ENCODE measurements at regions not wholly inside any gene's neighbourhood (a gene's known extent, or its start where the extent isn't known, plus 50 kb on each side); places are given as distances from the start of the nearest gene placed in this dataset.

DNA sequence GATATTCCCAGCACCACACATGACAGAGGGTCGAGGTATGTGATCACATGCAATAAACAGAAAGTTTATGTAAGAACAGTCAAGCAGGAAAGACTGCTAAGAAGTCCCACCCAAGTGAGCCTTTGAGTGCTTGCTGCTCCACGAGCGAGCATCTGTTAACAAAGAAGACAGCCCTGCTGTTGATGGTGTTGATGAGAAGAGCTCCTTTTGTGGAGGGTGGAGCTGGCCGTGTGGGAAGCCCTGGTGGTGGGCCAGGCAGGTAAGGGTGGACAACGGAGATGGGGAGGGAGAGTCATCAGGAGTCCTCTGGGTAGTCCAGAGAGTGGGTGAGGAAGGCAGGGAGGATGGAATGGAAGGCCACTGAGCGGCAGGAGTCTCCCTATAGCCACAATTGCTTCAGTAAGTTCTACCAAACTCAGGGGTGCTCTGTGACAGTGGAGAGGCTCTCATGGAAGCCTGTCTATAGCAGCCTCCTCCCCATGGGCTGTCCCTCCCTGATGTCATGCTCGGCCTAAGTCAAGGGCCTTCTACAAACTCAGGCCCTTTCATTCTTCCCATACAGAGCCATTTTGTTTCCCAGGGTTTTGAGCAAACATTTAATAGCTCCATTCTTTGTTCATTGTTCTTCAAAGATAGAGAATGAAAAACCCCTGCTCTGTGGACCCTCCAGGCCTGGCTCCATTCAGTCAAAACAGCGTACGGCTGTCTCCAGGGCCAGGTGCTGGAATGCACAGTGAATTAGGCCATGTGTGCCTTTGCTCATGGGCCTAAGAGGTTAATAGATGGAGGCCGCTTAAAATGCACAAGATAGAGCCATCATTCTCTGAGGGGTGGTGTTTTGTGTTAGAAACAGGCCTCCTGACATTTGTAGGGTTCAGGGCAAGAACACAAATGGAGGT is 494.2 kb upstream of the RAB6C start (continued):
- TF ChIP-seq HOXD1 (CRISPR knock-in tag; IDR thresholded peaks at IDR 0.05) (no peak), RORA (CRISPR knock-in tag; IDR thresholded peaks at IDR 0.05) (no peak)

DNA sequence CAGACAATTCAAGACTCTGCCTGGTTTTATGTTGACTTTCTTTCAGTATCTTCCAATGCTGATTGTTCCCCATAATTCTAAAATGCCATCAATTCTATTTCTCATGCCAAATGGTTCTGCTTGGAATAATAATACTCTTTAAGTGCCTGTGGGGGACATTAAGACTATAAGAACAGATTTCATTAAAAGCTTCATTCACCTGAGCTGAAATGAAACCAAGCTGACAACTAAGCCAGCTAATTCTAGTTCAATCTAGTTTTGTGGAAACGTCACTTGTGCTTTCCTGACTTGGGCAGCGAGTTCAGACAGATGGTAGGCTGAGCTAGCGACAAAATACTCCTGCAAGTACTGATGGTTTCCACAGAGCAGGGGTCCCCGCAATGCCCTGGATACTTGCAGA is 491.1 kb upstream of the RAB6C start:
- ATAC-seq (no peak), DNase-seq (ENCODE audit: low spot score) (no peak), FAIRE-seq (no peak)
- Histone ChIP-seq H3K79me2 (ENCODE audit: insufficient read depth, low read length) (no peaks in the 10 kb centered on the region), H3K36me3 (replicated peaks in 1 of 2; ENCODE audit: control insufficient read depth in 1 of 2, insufficient read depth in 2 of 2, low read length in 2 of 2) (no peaks in the 10 kb centered on the region), H3K4me2 (ENCODE audit: low read depth, low read length) (no peak overlapping the region), H4K20me1 (ENCODE audit: insufficient read depth, low read length) (no peaks in the 10 kb centered on the region), H2AFZ (ENCODE audit: low read length) (no peak overlapping the region), H3K9me3 (ENCODE audit: low read length) (no peaks in the 10 kb centered on the region), H3K27me3 (ENCODE audit: control insufficient read depth in 1 of 2, insufficient read depth in 2 of 2, low read length in 2 of 2) (peaks cover 0 to 8% of the 10 kb centered on the region in 2 experiments; a peak in 2 of 5 replicates), H3K4me1 (ENCODE audit: insufficient read depth, low read length) (no peaks in the 10 kb centered on the region), H3K27ac (ENCODE audit: extremely low read length, insufficient read depth, low read length) (no peak overlapping the region), H3K4me3 (replicated peaks in 1 of 3; ENCODE audit: insufficient read depth in 1 of 3, low read depth in 2 of 3, low read length in 3 of 3) (no peak overlapping the region), H3K9ac (ENCODE audit: insufficient read depth, low read depth, low read length) (no peak overlapping the region)
- TF ChIP-seq MATR3 (CRISPR knock-in tag; IDR thresholded peaks at IDR 0.05): no peak
- TF ChIP-seq, protein P1, sequence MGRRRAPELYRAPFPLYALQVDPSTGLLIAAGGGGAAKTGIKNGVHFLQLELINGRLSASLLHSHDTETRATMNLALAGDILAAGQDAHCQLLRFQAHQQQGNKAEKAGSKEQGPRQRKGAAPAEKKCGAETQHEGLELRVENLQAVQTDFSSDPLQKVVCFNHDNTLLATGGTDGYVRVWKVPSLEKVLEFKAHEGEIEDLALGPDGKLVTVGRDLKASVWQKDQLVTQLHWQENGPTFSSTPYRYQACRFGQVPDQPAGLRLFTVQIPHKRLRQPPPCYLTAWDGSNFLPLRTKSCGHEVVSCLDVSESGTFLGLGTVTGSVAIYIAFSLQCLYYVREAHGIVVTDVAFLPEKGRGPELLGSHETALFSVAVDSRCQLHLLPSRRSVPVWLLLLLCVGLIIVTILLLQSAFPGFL (CRISPR knock-in tag; IDR thresholded peaks at IDR 0.05): no peak
- no peak for TF ChIP-seq MAFF (IDR thresholded peaks at IDR 0.05; ENCODE audit: low read depth, low read length)
- no peak for TF ChIP-seq ZNF678 (CRISPR knock-in tag; IDR thresholded peaks at IDR 0.05)
- TF ChIP-seq ZFP90 (CRISPR knock-in tag; IDR thresholded peaks at IDR 0.05; ENCODE audit: borderline replicate concordance): no peak
- no peak for TF ChIP-seq HNRNPK (IDR thresholded peaks at IDR 0.05; ENCODE audit: low read depth, low read length, poor library complexity, severe bottlenecking)
- no peak for TF ChIP-seq CENPT (CRISPR knock-in tag; IDR thresholded peaks at IDR 0.05; ENCODE audit: low read depth)
- TF ChIP-seq HNRNPLL (IDR thresholded peaks at IDR 0.05; ENCODE audit: low read depth, low read length, poor library complexity, severe bottlenecking): no peak
- no TSS peak for BruUV-seq (replicated peaks)
- intact Hi-C loops (cut with micrococcal nuclease; ENCODE audit: unreplicated experiment): no loop called here
- in situ Hi-C loops (cut with HindIII; ENCODE audit: extremely low pct_ligation_motif_present, low pct_unique_long_range_greater_than_20kb): no loop called here
- 0% methylated on average over 4 of the region's 4 CpGs for WGBS (ENCODE audit: low lambda C conversion rate)
- CTCF ChIA-PET (ENCODE audit: low intra/inter-chr PET ratio, low total read pairs): no interaction called here
- POLR2A ChIA-PET: no interaction called here
